ENCODE measurements at regions not wholly inside any gene's neighbourhood (a gene's known extent, or its start where the extent isn't known, plus 50 kb on each side); places are given as distances from the start of the nearest gene placed in this dataset.

- Histone ChIP-seq H3K4me2 (ENCODE audit: low read length) (no peak overlapping the region), H3K9me3 (ENCODE audit: control insufficient read depth, insufficient read depth, low read length) (no peaks in the 10 kb centered on the region), H4K20me1 (ENCODE audit: control insufficient read depth, insufficient read depth, low read depth, low read length) (no peaks in the 10 kb centered on the region)
These were observed 174.5 kb upstream of the RBM19 start for GRCh38 chr12:114140576-114140975.

GRCh38 chr12:114136631-114137030 lies 170.5 kb upstream of the RBM19 start:
- no peak overlapping the region for H3K4me2 ChIP-seq (ENCODE audit: low read length)
- H3K27me3 ChIP-seq (ENCODE audit: control insufficient read depth, low read length): no peaks in the 10 kb centered on the region
- H3K36me3 ChIP-seq (ENCODE audit: control insufficient read depth, low read length): no peaks in the 10 kb centered on the region
- no peaks in the 10 kb centered on the region for H3K9me3 ChIP-seq (ENCODE audit: control insufficient read depth, insufficient read depth, low read length)
- H4K20me1 ChIP-seq (ENCODE audit: control insufficient read depth, insufficient read depth, low read depth, low read length): no peaks in the 10 kb centered on the region
- H3K79me2 ChIP-seq (ENCODE audit: control insufficient read depth, low read length): no peaks in the 10 kb centered on the region
- H3K9me2 ChIP-seq (replicated peaks; ENCODE audit: control insufficient read depth, low read length): no peaks in the 10 kb centered on the region
- H3K4me1 ChIP-seq (ENCODE audit: control insufficient read depth, low read length): no peaks in the 10 kb centered on the region
- H3F3A ChIP-seq (ENCODE audit: control insufficient read depth, insufficient read depth): no peaks in the 10 kb centered on the region
- TF ChIP-seq, protein P1, sequence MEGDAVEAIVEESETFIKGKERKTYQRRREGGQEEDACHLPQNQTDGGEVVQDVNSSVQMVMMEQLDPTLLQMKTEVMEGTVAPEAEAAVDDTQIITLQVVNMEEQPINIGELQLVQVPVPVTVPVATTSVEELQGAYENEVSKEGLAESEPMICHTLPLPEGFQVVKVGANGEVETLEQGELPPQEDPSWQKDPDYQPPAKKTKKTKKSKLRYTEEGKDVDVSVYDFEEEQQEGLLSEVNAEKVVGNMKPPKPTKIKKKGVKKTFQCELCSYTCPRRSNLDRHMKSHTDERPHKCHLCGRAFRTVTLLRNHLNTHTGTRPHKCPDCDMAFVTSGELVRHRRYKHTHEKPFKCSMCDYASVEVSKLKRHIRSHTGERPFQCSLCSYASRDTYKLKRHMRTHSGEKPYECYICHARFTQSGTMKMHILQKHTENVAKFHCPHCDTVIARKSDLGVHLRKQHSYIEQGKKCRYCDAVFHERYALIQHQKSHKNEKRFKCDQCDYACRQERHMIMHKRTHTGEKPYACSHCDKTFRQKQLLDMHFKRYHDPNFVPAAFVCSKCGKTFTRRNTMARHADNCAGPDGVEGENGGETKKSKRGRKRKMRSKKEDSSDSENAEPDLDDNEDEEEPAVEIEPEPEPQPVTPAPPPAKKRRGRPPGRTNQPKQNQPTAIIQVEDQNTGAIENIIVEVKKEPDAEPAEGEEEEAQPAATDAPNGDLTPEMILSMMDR (IDR thresholded peaks at IDR 0.05; ENCODE audit: low read depth, low read length, poor library complexity, severe bottlenecking): no peak
- no peak for TF ChIP-seq EZH2phosphoT487 (IDR thresholded peaks at IDR 0.05; ENCODE audit: borderline replicate concordance, low read length)
- no peak overlapping the region for H3K27ac ChIP-seq (ENCODE audit: low read depth, low read length)
- H3K4me3 ChIP-seq (ENCODE audit: low read length): no peak overlapping the region

More at GRCh38 chr12:114140576-114140975, 174.5 kb upstream of the RBM19 start:
- Histone ChIP-seq H3K4me3 (ENCODE audit: low read length) (no peak overlapping the region), H3K4me1 (ENCODE audit: control insufficient read depth, low read length) (no peaks in the 10 kb centered on the region), H3K27ac (ENCODE audit: low read depth, low read length) (no peak overlapping the region), H3F3A (ENCODE audit: control insufficient read depth, insufficient read depth) (no peaks in the 10 kb centered on the region), H3K36me3 (ENCODE audit: control insufficient read depth, low read length) (no peaks in the 10 kb centered on the region), H3K79me2 (ENCODE audit: control insufficient read depth, low read length) (no peaks in the 10 kb centered on the region), H3K27me3 (ENCODE audit: control insufficient read depth, low read length) (no peaks in the 10 kb centered on the region), H3K9me2 (replicated peaks; ENCODE audit: control insufficient read depth, low read length) (no peaks in the 10 kb centered on the region)
- TF ChIP-seq, protein P1 (IDR thresholded peaks at IDR 0.05; ENCODE audit: low read depth, low read length, poor library complexity, severe bottlenecking): no peak
- TF ChIP-seq EZH2phosphoT487 (IDR thresholded peaks at IDR 0.05; ENCODE audit: borderline replicate concordance, low read length): no peak

- no peaks in the 10 kb centered on the region for H3K79me2 ChIP-seq (ENCODE audit: control insufficient read depth, low read length)
- TF ChIP-seq, protein P1 (IDR thresholded peaks at IDR 0.05; ENCODE audit: low read depth, low read length, poor library complexity, severe bottlenecking): no peak
- no peak for TF ChIP-seq EZH2phosphoT487 (IDR thresholded peaks at IDR 0.05; ENCODE audit: borderline replicate concordance, low read length)
- no peaks in the 10 kb centered on the region for H3K9me3 ChIP-seq (ENCODE audit: control insufficient read depth, insufficient read depth, low read length)
- no peak overlapping the region for H3K4me2 ChIP-seq (ENCODE audit: low read length)
- no peaks in the 10 kb centered on the region for H3F3A ChIP-seq (ENCODE audit: control insufficient read depth, insufficient read depth)
- no peak overlapping the region for H3K27ac ChIP-seq (ENCODE audit: low read depth, low read length)
- no peaks in the 10 kb centered on the region for H4K20me1 ChIP-seq (ENCODE audit: control insufficient read depth, insufficient read depth, low read depth, low read length)
- H3K27me3 ChIP-seq (ENCODE audit: control insufficient read depth, low read length): no peaks in the 10 kb centered on the region
- H3K4me3 ChIP-seq (ENCODE audit: low read length): no peak overlapping the region
- H3K4me1 ChIP-seq (ENCODE audit: control insufficient read depth, low read length): no peaks in the 10 kb centered on the region
- no peaks in the 10 kb centered on the region for H3K9me2 ChIP-seq (replicated peaks; ENCODE audit: control insufficient read depth, low read length)
- H3K36me3 ChIP-seq (ENCODE audit: control insufficient read depth, low read length): no peaks in the 10 kb centered on the region
These were observed 168.8 kb upstream of the RBM19 start for GRCh38 chr12:114134922-114135321.

All from DOHH2 (cell line).